Heart right ventricle (tissue), 16 donors: ENCODE measurements at regions not wholly inside any gene's neighbourhood (a gene's known extent, or its start where the extent isn't known, plus 50 kb on each side); places are given as distances from the start of the nearest gene placed in this dataset.

Experiments used
- ATAC-seq, 8 donors: fragments of 200-7000 bp; cut with Tn5 transposase; one replicate each; pipeline ENCODE4 v1.9.1; 2020; ENCODE audit warnings: mild to moderate bottlenecking in 8 of 8, moderate library complexity in 8 of 8, moderate number of reproducible peaks in 1 of 8
- DNase-seq, 2 donors: peaks; one replicate each; pipeline ENCODE4 v3.0.0-alpha.2; 2020
- H3K27ac ChIP-seq, 10 donors: fragments of 200-600 bp; sonication (generic) in 2 of 10; one replicate each; pipeline versions ENCODE4 v1.5.0 to v1.8.0; 2020 to 2022; ENCODE audit warnings: mild to moderate bottlenecking in 3 of 10
- H3K27me3 ChIP-seq, 7 donors: fragments of 200-600 bp; one replicate each; pipeline ENCODE4 v1.8.0; 2021 to 2022; ENCODE audit warnings: mild to moderate bottlenecking in 2 of 7
- H3K36me3 ChIP-seq, 9 donors: fragments of 200-600 bp; sonication (generic) in 1 of 9; one replicate each; pipeline versions ENCODE4 v1.5.0 to v1.8.0; 2020 to 2022; ENCODE audit warnings: mild to moderate bottlenecking in 2 of 9
- H3K4me1 ChIP-seq, 9 donors: fragments of 200-600 bp; sonication (generic) in 1 of 9; one replicate each; pipeline versions ENCODE4 v1.5.0 to v1.8.0; 2020 to 2022; ENCODE audit warnings: mild to moderate bottlenecking in 4 of 9
- H3K4me3 ChIP-seq, 10 donors: fragments of 200-600 bp; sonication (generic) in 2 of 10; one replicate each; pipeline versions ENCODE4 v1.5.0 to v1.8.0; 2020 to 2022; ENCODE audit warnings: mild to moderate bottlenecking in 7 of 10, moderate library complexity in 2 of 10
- H3K9me3 ChIP-seq, 11 donors: fragments of 200-600 bp in 10 of 11; sonication (generic) in 2 of 11; one replicate each; pipeline versions ENCODE4 v1.5.0 to v1.8.0; 2013 to 2022; ENCODE audit warnings: mild to moderate bottlenecking in 2 of 11, control low read depth in 1 of 11, moderate library complexity in 1 of 11
- CTCF ChIP-seq, 9 donors: fragments of 200-600 bp; sonication (generic) in 2 of 9; IDR thresholded peaks; one replicate each; pipeline versions ENCODE4 v1.5.0 to v1.8.0; 2021 to 2022; ENCODE audit warnings: antibody characterized with exemption in 9 of 9, mild to moderate bottlenecking in 5 of 9, moderate library complexity in 1 of 9
- WGBS, 2 donors: extraction: QIAGEN DNeasy Blood & Tissue Kit; methylation state at CpG; one replicate each; pipeline ENCODE4 v1.1.7; 2013; ENCODE audit warnings: inconsistent platforms in 1 of 2; 5-methylcytosine and 5-hydroxymethylcytosine counted together
- intact Hi-C, 10 donors: fragments of 100-400 bp; cut with DNase I; formaldehyde crosslinking; loops; one replicate each; pipeline versions ENCODE4 v1.11.1 to v1.14.2; 2022
- donor health status: Arrhythmogenic right ventricular cardiomyopathy.
- donor health status: ischemic (EF 13 %, LVEDD 7.1; RV severe dilation, severe dysfunction).
- donor health status: healthy with polysubstance abuse.
- donor health status: DM: no; HTN: yes; CAD: no.
- donor health status: DM: no; HTN: no; CAD: no.
- donor health status: ischemic (EF 25% LVEDD 6.9; RV normal size, moderate dysfunction).
- donor health status: ischemic (EF 25% LVEDD 5.7; RV mildly dilated, moderate dysfunction).
- donor health status: healthy.
- donor health status: DM: yes; HTN: yes; CAD: no.
- donor health status: Ischemic cardiomyopathy.
- donor health status: ischemic (EF 35%, LVEDD 5.7; RV mildly dilated, moderate dysfunction).
- donor health status: nonischemic (EF 11% LVEDD 7.7; RV severe dilation, severe dysfunction).
- donor health status: DM: yes; HTN: yes; CAD: no.
- donor health status: PGD.
- donor health status: ischemic (EF 29% LVEDD 5.4; RV normal size, mild dysfunction).
- donor health status: nonischemic (EF 23%, LVEDD 6.1; RV moderate dilation, normal function).

DNA sequence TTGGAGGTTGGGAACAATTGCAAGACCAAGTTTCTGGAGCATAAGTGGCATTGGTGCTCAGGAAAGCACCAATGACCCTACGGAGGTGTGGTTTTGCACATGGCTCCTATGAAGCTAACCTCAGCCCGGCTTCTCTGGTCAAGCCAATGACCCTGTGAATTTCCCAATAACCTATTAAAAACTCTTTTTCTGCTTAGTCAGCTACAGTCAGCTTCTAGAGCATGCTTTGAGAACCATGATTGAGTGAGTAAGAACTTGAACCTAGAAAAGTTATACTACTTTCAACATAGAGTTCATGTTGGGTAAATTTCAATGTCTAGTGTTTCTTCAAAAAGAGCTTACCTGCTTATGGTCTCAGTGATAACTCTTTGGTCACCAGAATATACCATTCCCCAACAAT is 163.2 kb downstream of the RSL24D1 start:
- no peaks in the 10 kb centered on the region for H3K27me3 ChIP-seq
- no peaks in the 10 kb centered on the region for H3K36me3 ChIP-seq
- H3K27ac ChIP-seq = no peak overlapping the region
- intact Hi-C loops = no loop called here
- no peaks in the 10 kb centered on the region for H3K4me1 ChIP-seq
- 88 to 89% methylated on average over 2 of the region's 2 CpGs for WGBS, 2 donors
- TF ChIP-seq CTCF (IDR thresholded peaks at IDR 0.05) = no peak
- no peak overlapping the region for H3K4me3 ChIP-seq
- no peaks in the 10 kb centered on the region for H3K9me3 ChIP-seq
- no peak for ATAC-seq
- no peak for DNase-seq

GRCh38 chr15:55031727-55032126 is 165.0 kb downstream of the RSL24D1 start:
- no peak for TF ChIP-seq CTCF (IDR thresholded peaks at IDR 0.05)
- 56 to 66% methylated on average over 5 of the region's 5 CpGs for WGBS, 2 donors
- peak in 3 of 8 donors; percentile 35 to 65 (median 61) for ATAC-seq
- Histone ChIP-seq H3K4me3 (no peak overlapping the region), H3K36me3 (no peaks in the 10 kb centered on the region), H3K27me3 (peaks cover 0 to 6% (median 0%) of the 10 kb centered on the region in 7 donors), H3K27ac (peak overlapping the region in 1 of 10 donors; percentile 10), H3K4me1 (no peaks in the 10 kb centered on the region), H3K9me3 (no peaks in the 10 kb centered on the region)
- intact Hi-C loops = no loop called here
- no peak for DNase-seq

DNA sequence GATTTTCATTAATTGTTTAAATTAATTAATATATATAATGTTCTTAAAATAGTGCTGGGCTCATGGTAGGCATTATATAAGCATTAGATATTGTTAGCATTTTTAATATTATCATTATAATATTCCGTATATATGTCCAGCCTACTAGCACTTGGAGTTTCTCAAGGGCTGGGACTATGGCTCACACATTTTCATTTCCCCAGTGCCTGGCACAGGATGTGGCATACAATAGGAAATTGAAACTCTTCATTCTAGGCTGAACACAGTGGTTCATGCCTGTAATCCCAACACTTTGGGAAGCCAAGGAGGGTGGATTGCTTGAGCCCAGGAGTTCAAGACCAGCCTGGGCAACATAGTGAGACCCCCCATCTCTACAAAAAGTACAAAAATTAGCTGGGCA is 170.4 kb downstream of the RSL24D1 start:
- TF ChIP-seq CTCF (IDR thresholded peaks at IDR 0.05) = no peak
- ATAC-seq = no peak
- Histone ChIP-seq H3K36me3 (no peaks in the 10 kb centered on the region), H3K4me1 (no peaks in the 10 kb centered on the region), H3K9me3 (no peaks in the 10 kb centered on the region), H3K27ac (no peak overlapping the region), H3K4me3 (no peak overlapping the region), H3K27me3 (peaks cover 0 to 6% (median 0%) of the 10 kb centered on the region in 7 donors)
- 81 to 92% methylated on average over 1 of the region's 1 CpG for WGBS, 2 donors
- intact Hi-C loops = no loop called here
- DNase-seq = no peak

DNA sequence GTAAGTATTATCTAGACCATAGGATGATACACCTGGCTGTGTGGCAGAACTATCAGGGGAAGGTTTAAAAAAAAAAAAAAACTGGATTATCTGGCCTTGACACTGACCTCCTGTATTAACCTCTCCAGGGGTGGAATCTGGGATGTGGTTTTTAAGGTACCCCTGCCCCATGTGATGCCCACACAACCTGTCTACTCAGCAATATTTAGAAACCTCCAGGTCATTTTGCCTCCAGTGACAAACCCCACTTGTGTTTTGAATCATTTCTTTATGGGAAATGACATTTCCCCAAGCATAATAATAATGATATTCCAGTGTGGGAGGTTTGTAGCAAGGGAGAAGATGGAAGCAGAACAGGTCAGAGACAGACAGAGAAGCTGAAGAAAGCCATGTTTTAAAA is 179.1 kb downstream of the RSL24D1 start:
- Histone ChIP-seq H3K27ac (no peak overlapping the region), H3K4me1 (no peaks in the 10 kb centered on the region), H3K9me3 (no peaks in the 10 kb centered on the region), H3K4me3 (no peak overlapping the region), H3K36me3 (no peaks in the 10 kb centered on the region), H3K27me3 (no peaks in the 10 kb centered on the region)
- no peak for DNase-seq
- intact Hi-C loops = no loop called here
- no peak for ATAC-seq
- TF ChIP-seq CTCF (IDR thresholded peaks at IDR 0.05) = no peak

- DNase-seq (no peak), ATAC-seq (no peak)
- no peaks in the 10 kb centered on the region for H3K4me1 ChIP-seq
- TF ChIP-seq CTCF (IDR thresholded peaks at IDR 0.05) = no peak
- no peak overlapping the region for H3K4me3 ChIP-seq
- 68 to 69% methylated on average over 7 of the region's 7 CpGs for WGBS, 2 donors
- no peaks in the 10 kb centered on the region for H3K27me3 ChIP-seq
- no peaks in the 10 kb centered on the region for H3K9me3 ChIP-seq
- H3K36me3 ChIP-seq = no peaks in the 10 kb centered on the region
- intact Hi-C loops = no loop called here
- no peak overlapping the region for H3K27ac ChIP-seq
Observed at GRCh38 chr15:55016225-55016624, 180.5 kb downstream of the RSL24D1 start.
